IPS DF 4.7 (cell line): ENCODE measurements at regions not wholly inside any gene's neighbourhood (a gene's known extent, or its start where the extent isn't known, plus 50 kb on each side); places are given as distances from the start of the nearest gene placed in this dataset.
"Not testable (repeated sequence)": the region's sequence is repeated elsewhere in the genome, so short reads cannot be mapped to it uniquely, and the experiment has no call there.

Source experiments
- DNase-seq: peaks from one replicate; pipeline ENCODE4 v3.0.0-alpha.2; 2013; ENCODE audit warnings: low spot score; ENCODE audit errors: extremely low read depth

- no peak for DNase-seq
Observed at GRCh38 chr2:236632295-236633218, 62.9 kb downstream of the ACKR3 start.

GRCh38 chr2:236633219-236633570 lies 63.6 kb downstream of the ACKR3 start:
- no peak for DNase-seq

- DNase-seq = no peak
Observed at GRCh38 chr2:236633775-236634560, 64.3 kb downstream of the ACKR3 start.

GRCh38 chr2:236636261-236636660 lies 66.6 kb downstream of the ACKR3 start:
- DNase-seq = no peak

- DNase-seq = no peak
Observed at GRCh38 chr2:236636714-236637470, 67.3 kb downstream of the ACKR3 start.

GRCh38 chr2:236637686-236638569 lies 68.3 kb downstream of the ACKR3 start:
- no peak for DNase-seq

GRCh38 chr2:236638707-236639106 lies 69.1 kb downstream of the ACKR3 start:
- no peak for DNase-seq

GRCh38 chr2:236639461-236640235 lies 70.0 kb downstream of the ACKR3 start:
- DNase-seq = no peak

- no peak for DNase-seq
Observed at GRCh38 chr2:236641051-236641726, 71.6 kb downstream of the ACKR3 start.

- DNase-seq = no peak
Observed at GRCh38 chr2:236642125-236642524, 72.5 kb downstream of the ACKR3 start.

GRCh38 chr2:236642584-236643291 lies 73.1 kb downstream of the ACKR3 start:
- DNase-seq = no peak

- DNase-seq = no peak
Observed at GRCh38 chr2:236643480-236643879, 73.9 kb downstream of the ACKR3 start.

- no peak for DNase-seq
Observed at GRCh38 chr2:236644067-236644466, 74.4 kb downstream of the ACKR3 start.

GRCh38 chr2:236644502-236644911 lies 74.9 kb downstream of the ACKR3 start:
- DNase-seq = no peak

- DNase-seq = not testable (repeated sequence)
Observed at GRCh38 chr2:236645141-236645540, 75.5 kb downstream of the ACKR3 start.

- DNase-seq = no peak
Observed at GRCh38 chr2:236646441-236646840, 76.8 kb downstream of the ACKR3 start.

GRCh38 chr2:236646871-236647270 lies 77.2 kb downstream of the ACKR3 start:
- no peak for DNase-seq

GRCh38 chr2:236647621-236648020 lies 78.0 kb downstream of the ACKR3 start:
- DNase-seq = no peak

GRCh38 chr2:236653863-236654262 lies 84.2 kb downstream of the ACKR3 start:
- no peak for DNase-seq
